Caco-2 (cell line): ENCODE measurements at regions not wholly inside any gene's neighbourhood (a gene's known extent, or its start where the extent isn't known, plus 50 kb on each side); places are given as distances from the start of the nearest gene placed in this dataset.

Source experiments
- BruUV-seq: library from RNA; stranded (reverse); fragments of 400-500 nt; replicated peaks from 2 replicates; lab custom pipeline; 2021; lab: Mats Ljungman, UMichigan
- CTCF ChIA-PET: fragments of 300-600 bp; sonication (Branson Sonifier 250); formaldehyde crosslinking; loops from one replicate; lab custom pipeline; 2022; ENCODE audit warnings: antibody characterized with exemption; lab: Charles Lee
- POLR2A ChIA-PET: fragments of 300-600 bp; sonication (Branson Sonifier 250); formaldehyde crosslinking; loops from one replicate; lab custom pipeline; 2022; ENCODE audit warnings: antibody characterized with exemption; lab: Charles Lee
- DNase-seq, 2 experiments: peaks; one replicate each; pipeline versions ENCODE4 v3.0.0 to v3.0.0-alpha.2; 2020 to 2022
- H3K27me3 ChIP-seq: replicated peaks from 2 replicates; pipeline ENCODE4 v1.6.0; 2011; ENCODE audit warnings: low read length; ENCODE audit not compliant: control insufficient read depth, insufficient read depth
- H3K36me3 ChIP-seq: 2 replicates; pipeline ENCODE4 v1.5.1; 2011; ENCODE audit warnings: low read length; ENCODE audit not compliant: control insufficient read depth, insufficient read depth
- H3K4me1 ChIP-seq: fragments of 250-450 bp; sonication (Bioruptor Pico); 2 replicates; pipeline ENCODE4 v1.5.1; 2020; ENCODE audit warnings: mild to moderate bottlenecking
- H3K4me3 ChIP-seq: 2 replicates; pipeline ENCODE4 v1.5.1; 2011; ENCODE audit warnings: low read depth, mild to moderate bottlenecking, control low read depth, low read length
- H3K9me3 ChIP-seq: fragments of 250-450 bp; sonication (Bioruptor Pico); 2 replicates; pipeline ENCODE4 v1.5.1; 2020; ENCODE audit warnings: mild to moderate bottlenecking, moderate library complexity
- H3K27ac Mint-ChIP-seq: one replicate; pipeline ENCODE4 v1.8.0; 2022; ENCODE audit warnings: mixed read lengths; ENCODE audit not compliant: unreplicated experiment
- H3K27me3 Mint-ChIP-seq: one replicate; pipeline ENCODE4 v1.8.0; 2022; ENCODE audit warnings: mixed read lengths; ENCODE audit not compliant: insufficient read depth, unreplicated experiment
- H3K36me3 Mint-ChIP-seq: one replicate; pipeline ENCODE4 v1.8.0; 2022; ENCODE audit warnings: mild to moderate bottlenecking, mixed read lengths; ENCODE audit not compliant: insufficient read depth, unreplicated experiment
- H3K4me1 Mint-ChIP-seq: one replicate; pipeline ENCODE4 v1.8.0; 2022; ENCODE audit warnings: low read depth, mixed read lengths; ENCODE audit not compliant: unreplicated experiment
- H3K4me3 Mint-ChIP-seq: one replicate; pipeline ENCODE4 v1.8.0; 2022; ENCODE audit warnings: mild to moderate bottlenecking, moderate library complexity, mixed read lengths; ENCODE audit not compliant: unreplicated experiment
- H3K9me3 Mint-ChIP-seq: one replicate; pipeline ENCODE4 v1.8.0; 2022; ENCODE audit warnings: mixed read lengths; ENCODE audit not compliant: unreplicated experiment
- intact Hi-C: fragments of 100-400 bp; cut with micrococcal nuclease; formaldehyde crosslinking; loops from one replicate; pipeline ENCODE4 v1.10.0; 2022; ENCODE audit not compliant: unreplicated experiment
- TF ChIP-seq, protein P1 (sequence below), 2 experiments: fragments of 200-600 bp in 1 of 2; IDR thresholded peaks; 1 replicate in 1 of 2; 2 replicates in 1 of 2; pipeline versions ENCODE4 v1.5.1 to v1.8.0; 2011 to 2022; ENCODE audit warnings: antibody characterized with exemption in 1 of 2, control low read depth in 1 of 2, inconsistent platforms in 1 of 2, low read depth in 1 of 2, low read length in 1 of 2, mild to moderate bottlenecking in 1 of 2, moderate library complexity in 1 of 2; ENCODE audit not compliant: insufficient read depth in 1 of 2, severe bottlenecking in 1 of 2, unreplicated experiment in 1 of 2

DNA sequence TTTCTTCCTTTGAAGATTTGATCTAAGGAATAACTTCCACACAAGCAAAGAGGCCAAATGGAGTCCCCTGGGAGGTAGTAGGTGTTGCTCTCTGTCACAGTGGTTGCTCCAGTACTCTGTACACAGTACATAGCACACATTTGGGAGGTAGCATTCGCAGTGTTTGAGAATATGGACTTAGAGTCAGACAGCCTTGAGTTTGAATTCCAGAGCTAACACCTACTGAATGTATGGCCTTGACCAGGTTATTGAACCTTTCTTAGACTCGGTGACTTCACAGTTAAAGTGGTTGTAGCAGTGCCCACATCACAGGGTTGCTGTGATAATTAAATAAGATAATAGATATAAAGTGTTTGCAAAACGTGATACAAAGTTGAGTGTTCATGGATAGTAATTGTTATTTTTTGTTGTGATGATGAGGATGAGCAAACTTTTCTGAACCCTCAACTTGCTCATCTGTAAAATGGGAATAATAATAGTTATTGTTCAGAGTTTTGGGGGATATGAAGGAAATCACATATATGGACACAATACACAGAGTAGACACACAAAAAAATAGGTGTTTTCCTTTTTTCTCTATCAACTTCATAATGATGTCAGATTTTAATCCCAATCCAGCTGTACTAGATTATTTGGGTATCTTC, 271.6 kb upstream of the CRY1 start:
- Mint-ChIP-seq H3K27ac (no peak overlapping the region), H3K27me3 (peaks cover 15% of the 10 kb centered on the region), H3K36me3 (no peaks in the 10 kb centered on the region), H3K9me3 (no peaks in the 10 kb centered on the region), H3K4me1 (no peaks in the 10 kb centered on the region), H3K4me3 (no peak overlapping the region)
- ChIA-PET CTCF (no interaction called here), POLR2A (no interaction called here)
- no peaks in the 10 kb centered on the region for H3K36me3 ChIP-seq
- intact Hi-C loops: no loop called here
- no peaks in the 10 kb centered on the region for H3K9me3 ChIP-seq
- no peak overlapping the region for H3K4me3 ChIP-seq
- no peak for DNase-seq
- TF ChIP-seq, protein P1, sequence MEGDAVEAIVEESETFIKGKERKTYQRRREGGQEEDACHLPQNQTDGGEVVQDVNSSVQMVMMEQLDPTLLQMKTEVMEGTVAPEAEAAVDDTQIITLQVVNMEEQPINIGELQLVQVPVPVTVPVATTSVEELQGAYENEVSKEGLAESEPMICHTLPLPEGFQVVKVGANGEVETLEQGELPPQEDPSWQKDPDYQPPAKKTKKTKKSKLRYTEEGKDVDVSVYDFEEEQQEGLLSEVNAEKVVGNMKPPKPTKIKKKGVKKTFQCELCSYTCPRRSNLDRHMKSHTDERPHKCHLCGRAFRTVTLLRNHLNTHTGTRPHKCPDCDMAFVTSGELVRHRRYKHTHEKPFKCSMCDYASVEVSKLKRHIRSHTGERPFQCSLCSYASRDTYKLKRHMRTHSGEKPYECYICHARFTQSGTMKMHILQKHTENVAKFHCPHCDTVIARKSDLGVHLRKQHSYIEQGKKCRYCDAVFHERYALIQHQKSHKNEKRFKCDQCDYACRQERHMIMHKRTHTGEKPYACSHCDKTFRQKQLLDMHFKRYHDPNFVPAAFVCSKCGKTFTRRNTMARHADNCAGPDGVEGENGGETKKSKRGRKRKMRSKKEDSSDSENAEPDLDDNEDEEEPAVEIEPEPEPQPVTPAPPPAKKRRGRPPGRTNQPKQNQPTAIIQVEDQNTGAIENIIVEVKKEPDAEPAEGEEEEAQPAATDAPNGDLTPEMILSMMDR (IDR thresholded peaks at IDR 0.05; ENCODE audit: insufficient read depth in 1 of 2, low read depth in 1 of 2, low read length in 1 of 2, severe bottlenecking in 1 of 2, unreplicated experiment in 1 of 2): no peak
- no peaks in the 10 kb centered on the region for H3K4me1 ChIP-seq
- BruUV-seq: no TSS peak
- H3K27me3 ChIP-seq: no peaks in the 10 kb centered on the region

DNA sequence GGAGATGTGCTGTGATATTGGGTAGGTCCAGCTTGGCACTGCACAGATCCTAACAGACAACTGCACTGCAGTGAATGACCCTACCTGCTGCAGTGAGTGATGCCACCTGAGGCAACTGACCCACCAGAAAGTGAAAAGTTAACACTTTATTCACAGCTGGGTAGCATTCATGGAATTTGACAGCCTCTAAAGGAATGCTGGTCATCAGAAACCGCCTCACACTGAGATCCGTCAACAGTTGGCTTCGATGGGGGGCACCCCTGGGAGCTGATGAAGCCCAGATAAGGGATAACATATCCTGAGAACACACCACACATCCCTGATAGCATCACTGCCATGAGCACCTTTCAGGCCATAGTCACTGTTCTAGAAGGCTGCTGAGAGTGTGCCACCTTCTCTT, 272.4 kb upstream of the CRY1 start:
- CTCF ChIA-PET: no interaction called here

DNA sequence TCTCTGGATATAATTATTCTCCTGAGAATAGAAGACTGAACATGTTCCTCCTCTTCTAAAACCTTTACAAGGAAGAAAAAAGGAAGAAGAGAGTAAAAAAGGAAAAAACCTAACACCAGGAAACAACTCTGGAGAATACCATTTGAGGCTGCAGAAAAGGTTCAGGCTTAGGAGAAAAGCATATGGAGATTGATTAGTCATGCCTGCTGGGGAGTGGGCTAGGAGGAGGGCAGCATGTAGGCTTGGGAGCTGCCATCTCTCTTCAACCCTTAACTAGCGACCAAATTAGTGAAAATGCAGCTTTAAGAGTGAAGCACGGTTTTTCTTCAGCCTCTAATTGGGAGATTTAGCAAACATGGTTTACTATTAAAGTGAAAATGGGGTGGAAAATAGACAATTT, 273.0 kb upstream of the CRY1 start:
- intact Hi-C loops: no loop called here
- H3K4me3 ChIP-seq: no peak overlapping the region
- ChIA-PET CTCF (no interaction called here), POLR2A (no interaction called here)
- Mint-ChIP-seq H3K27ac (no peak overlapping the region), H3K27me3 (peaks cover 16% of the 10 kb centered on the region), H3K36me3 (no peaks in the 10 kb centered on the region), H3K9me3 (no peaks in the 10 kb centered on the region), H3K4me3 (no peak overlapping the region), H3K4me1 (no peaks in the 10 kb centered on the region)
- H3K4me1 ChIP-seq: no peaks in the 10 kb centered on the region
- H3K9me3 ChIP-seq: no peaks in the 10 kb centered on the region
- BruUV-seq: no TSS peak
- TF ChIP-seq, protein P1 (IDR thresholded peaks at IDR 0.05; ENCODE audit: insufficient read depth in 1 of 2, low read depth in 1 of 2, low read length in 1 of 2, severe bottlenecking in 1 of 2, unreplicated experiment in 1 of 2): no peak
- no peaks in the 10 kb centered on the region for H3K27me3 ChIP-seq
- H3K36me3 ChIP-seq: no peaks in the 10 kb centered on the region
- no peak for DNase-seq

More for the DNA sequence above, 272.4 kb upstream of the CRY1 start:
- intact Hi-C loops: no loop called here
- Mint-ChIP-seq H3K27me3 (peaks cover 16% of the 10 kb centered on the region), H3K4me3 (no peak overlapping the region), H3K27ac (no peak overlapping the region), H3K36me3 (no peaks in the 10 kb centered on the region), H3K9me3 (no peaks in the 10 kb centered on the region), H3K4me1 (no peaks in the 10 kb centered on the region)
- BruUV-seq: no TSS peak
- no peak for DNase-seq
- no peaks in the 10 kb centered on the region for H3K4me1 ChIP-seq
- no peaks in the 10 kb centered on the region for H3K27me3 ChIP-seq
- no peaks in the 10 kb centered on the region for H3K9me3 ChIP-seq
- TF ChIP-seq, protein P1 (IDR thresholded peaks at IDR 0.05; ENCODE audit: insufficient read depth in 1 of 2, low read depth in 1 of 2, low read length in 1 of 2, severe bottlenecking in 1 of 2, unreplicated experiment in 1 of 2): no peak
- no peaks in the 10 kb centered on the region for H3K36me3 ChIP-seq
- no peak overlapping the region for H3K4me3 ChIP-seq
- POLR2A ChIA-PET: no interaction called here
